ENCODE measurements at regions not wholly inside any gene's neighbourhood (a gene's known extent, or its start where the extent isn't known, plus 50 kb on each side); places are given as distances from the start of the nearest gene placed in this dataset.

- TF ChIP-seq EZH2 (IDR thresholded peaks at IDR 0.05) = no peak
- no peak for TF ChIP-seq CTCF (IDR thresholded peaks at IDR 0.05)
- no peak for TF ChIP-seq EZH2phosphoT487 (IDR thresholded peaks at IDR 0.05)
These were observed 180.9 kb downstream of the EXOC5 start for GRCh38 chr14:57087841-57088240.

Measured in neural progenitor cell (in vitro differentiated cells).